ENCODE measurements at regions not wholly inside any gene's neighbourhood (a gene's known extent, or its start where the extent isn't known, plus 50 kb on each side); places are given as distances from the start of the nearest gene placed in this dataset.

GRCh38 chr18:44028109-44028508 is 652.6 kb upstream of the SETBP1 start:
- 55% methylated on average over 1 of the region's 1 CpG for WGBS
- H3K4me3 ChIP-seq: no peak overlapping the region
- no peaks in the 10 kb centered on the region for H3K9me3 ChIP-seq
- DNase-seq (ENCODE audit: low spot score in 2 of 2): no peak
- no peaks in the 10 kb centered on the region for H3K36me3 ChIP-seq
- H3K27ac ChIP-seq: no peak overlapping the region
- TF ChIP-seq EP300 (IDR thresholded peaks at IDR 0.05) (no peak), POLR2AphosphoS5 (IDR thresholded peaks at IDR 0.05) (no peak), POLR2A (IDR thresholded peaks at IDR 0.05) (no peak), CTCF (IDR thresholded peaks at IDR 0.05) (no peak)
- no peaks in the 10 kb centered on the region for H3K4me1 ChIP-seq
- no peaks in the 10 kb centered on the region for H3K27me3 ChIP-seq

GRCh38 chr18:44031063-44031462 is 649.6 kb upstream of the SETBP1 start:
- H3K27ac ChIP-seq: no peak overlapping the region
- no peaks in the 10 kb centered on the region for H3K4me1 ChIP-seq
- no peak for TF ChIP-seq CTCF (IDR thresholded peaks at IDR 0.05)
- no peak for TF ChIP-seq POLR2AphosphoS5 (IDR thresholded peaks at IDR 0.05)
- no peak for TF ChIP-seq POLR2A (IDR thresholded peaks at IDR 0.05)
- TF ChIP-seq EP300 (IDR thresholded peaks at IDR 0.05): no peak
- no peaks in the 10 kb centered on the region for H3K36me3 ChIP-seq
- H3K27me3 ChIP-seq: no peaks in the 10 kb centered on the region
- no peaks in the 10 kb centered on the region for H3K9me3 ChIP-seq
- DNase-seq (ENCODE audit: low spot score in 2 of 2): no peak
- 77% methylated on average over 2 of the region's 2 CpGs for WGBS
- H3K4me3 ChIP-seq: no peak overlapping the region

GRCh38 chr18:44033144-44033701 is 647.5 kb upstream of the SETBP1 start:
- no peak for TF ChIP-seq EP300 (IDR thresholded peaks at IDR 0.05)
- no peak for TF ChIP-seq CTCF (IDR thresholded peaks at IDR 0.05)
- no peak for TF ChIP-seq POLR2AphosphoS5 (IDR thresholded peaks at IDR 0.05)
- no peak for TF ChIP-seq POLR2A (IDR thresholded peaks at IDR 0.05)
- H3K4me1 ChIP-seq: no peaks in the 10 kb centered on the region
- no peak overlapping the region for H3K4me3 ChIP-seq
- H3K27ac ChIP-seq: no peak overlapping the region
- no peak for DNase-seq (ENCODE audit: low spot score in 2 of 2)
- H3K9me3 ChIP-seq: no peaks in the 10 kb centered on the region
- WGBS: 81% methylated on average over 6 of the region's 6 CpGs
- H3K36me3 ChIP-seq: no peaks in the 10 kb centered on the region
- no peaks in the 10 kb centered on the region for H3K27me3 ChIP-seq

- DNase-seq (ENCODE audit: low spot score in 2 of 2): no peak
- no peaks in the 10 kb centered on the region for H3K9me3 ChIP-seq
- no peaks in the 10 kb centered on the region for H3K36me3 ChIP-seq
- TF ChIP-seq POLR2AphosphoS5 (IDR thresholded peaks at IDR 0.05) (no peak), CTCF (IDR thresholded peaks at IDR 0.05) (no peak), EP300 (IDR thresholded peaks at IDR 0.05) (no peak), POLR2A (IDR thresholded peaks at IDR 0.05) (no peak)
- 54% methylated on average over 2 of the region's 2 CpGs for WGBS
- no peaks in the 10 kb centered on the region for H3K4me1 ChIP-seq
- no peaks in the 10 kb centered on the region for H3K27me3 ChIP-seq
- no peak overlapping the region for H3K4me3 ChIP-seq
- no peak overlapping the region for H3K27ac ChIP-seq
Measured at GRCh38 chr18:44035554-44035953, 645.1 kb upstream of the SETBP1 start.

- Histone ChIP-seq H3K4me3 (no peak overlapping the region), H3K36me3 (no peaks in the 10 kb centered on the region), H3K27ac (no peak overlapping the region), H3K4me1 (no peaks in the 10 kb centered on the region), H3K27me3 (no peaks in the 10 kb centered on the region), H3K9me3 (no peaks in the 10 kb centered on the region)
- WGBS: 16% methylated on average over 3 of the region's 3 CpGs
- TF ChIP-seq POLR2A (IDR thresholded peaks at IDR 0.05): no peak
- TF ChIP-seq CTCF (IDR thresholded peaks at IDR 0.05): no peak
- no peak for TF ChIP-seq POLR2AphosphoS5 (IDR thresholded peaks at IDR 0.05)
- no peak for TF ChIP-seq EP300 (IDR thresholded peaks at IDR 0.05)
- no peak for DNase-seq (ENCODE audit: low spot score in 2 of 2)
Measured at GRCh38 chr18:44036501-44036900, 644.2 kb upstream of the SETBP1 start.

All from suprapubic skin (tissue), 4 donors.